GM12873 (cell line): ENCODE measurements at regions not wholly inside any gene's neighbourhood (a gene's known extent, or its start where the extent isn't known, plus 50 kb on each side); places are given as distances from the start of the nearest gene placed in this dataset.

ENCODE experiments used
- CTCF ChIP-seq: IDR thresholded peaks from 2 replicates; pipeline ENCODE4 v1.5.1; 2012; ENCODE audit warnings: low read depth, mild to moderate bottlenecking, moderate library complexity, low read length, control low read depth; ENCODE audit not compliant: insufficient read depth; ENCODE audit errors: missing control alignments

GRCh38 chr5:2505217-2505616 lies 246.3 kb downstream of the IRX2 start:
- TF ChIP-seq CTCF: no peak

GRCh38 chr5:2502970-2503594 lies 248.4 kb downstream of the IRX2 start:
- TF ChIP-seq CTCF: no peak

GRCh38 chr5:2499917-2500316 lies 251.6 kb downstream of the IRX2 start:
- no peak for TF ChIP-seq CTCF

GRCh38 chr5:2496891-2497290 lies 254.6 kb downstream of the IRX2 start:
- no peak for TF ChIP-seq CTCF

GRCh38 chr5:2496126-2496525 lies 255.4 kb downstream of the IRX2 start:
- TF ChIP-seq CTCF: no peak

GRCh38 chr5:2493356-2493755 lies 258.1 kb downstream of the IRX2 start:
- no peak for TF ChIP-seq CTCF

GRCh38 chr5:2492476-2492875 lies 259.0 kb downstream of the IRX2 start:
- TF ChIP-seq CTCF: no peak
